Large intestine (tissue), 3 donors: ENCODE measurements at regions not wholly inside any gene's neighbourhood (a gene's known extent, or its start where the extent isn't known, plus 50 kb on each side); places are given as distances from the start of the nearest gene placed in this dataset.

ENCODE experiments used
- DNase-seq, 2 donors: peaks; one replicate each; pipeline versions ENCODE4 v3.0.0 to v3.0.0-alpha.2; 2013
- H3K27ac ChIP-seq: one replicate; pipeline ENCODE4 v1.5.1; 2013; ENCODE audit warnings: low read length
- H3K27me3 ChIP-seq: 2 replicates; pipeline ENCODE4 v1.6.1; 2013; ENCODE audit warnings: low read length; ENCODE audit not compliant: control insufficient read depth, insufficient read depth
- H3K36me3 ChIP-seq: 2 replicates; pipeline ENCODE4 v1.6.1; 2013; ENCODE audit warnings: low read length; ENCODE audit not compliant: control insufficient read depth, insufficient read depth
- H3K4me1 ChIP-seq: one replicate; pipeline ENCODE4 v1.6.1; 2013; ENCODE audit warnings: low read length; ENCODE audit not compliant: control insufficient read depth, insufficient read depth
- H3K4me3 ChIP-seq: one replicate; pipeline ENCODE4 v1.5.1; 2013; ENCODE audit warnings: low read length
- H3K9me3 ChIP-seq: one replicate; pipeline ENCODE4 v1.6.1; 2013; ENCODE audit warnings: mild to moderate bottlenecking, low read depth, low read length, moderate library complexity; ENCODE audit not compliant: control insufficient read depth
- WGBS: methylation state at CpG from one replicate; pipeline ENCODE4 v1.1.5; 2013; ENCODE audit warnings: low lambda C conversion rate; ENCODE audit not compliant: insufficient coverage; 5-methylcytosine and 5-hydroxymethylcytosine counted together

DNA sequence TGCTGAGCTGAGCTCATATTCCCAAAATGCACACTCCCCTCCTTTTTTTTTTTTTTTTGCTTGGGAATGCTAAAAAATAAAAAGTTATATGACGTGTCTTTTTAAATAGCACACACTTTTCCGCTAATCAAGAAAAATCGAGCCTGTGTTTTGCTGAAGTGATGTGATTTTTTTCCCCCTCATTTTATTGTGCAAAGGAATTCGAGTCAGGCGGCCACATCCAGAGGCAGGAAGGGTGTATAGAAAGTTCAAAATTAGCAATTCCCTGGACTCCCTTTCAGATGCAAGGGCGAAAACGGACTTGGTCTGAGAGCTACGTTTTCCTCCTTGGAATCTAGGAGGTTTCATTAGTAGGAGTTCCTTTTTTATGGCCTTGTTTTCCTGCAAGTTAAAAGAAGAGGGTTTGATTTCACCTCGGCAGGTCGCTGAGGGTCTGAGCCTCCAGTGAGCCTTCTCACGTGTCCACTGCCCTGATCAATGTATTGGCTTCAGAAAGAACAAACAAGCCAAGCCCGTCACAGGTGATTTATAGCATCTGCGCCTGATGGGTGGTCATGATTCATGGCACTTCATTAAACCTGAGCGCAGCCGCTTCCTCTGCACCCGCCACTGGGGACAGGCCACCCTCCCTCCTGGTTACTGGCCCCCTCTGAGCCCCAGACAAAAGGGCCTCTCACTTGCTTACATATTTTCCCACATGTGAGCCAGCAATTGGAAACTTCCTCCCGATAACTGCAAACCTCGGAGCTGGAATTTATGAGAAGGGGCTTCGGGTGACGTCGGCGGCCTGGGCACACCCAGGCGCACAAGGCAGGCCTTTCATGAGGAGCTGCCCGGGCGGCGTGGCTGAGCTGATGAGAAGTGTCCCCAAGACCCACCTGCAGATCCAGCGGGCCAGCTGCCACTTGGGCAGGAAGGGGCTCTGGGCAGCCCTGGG, 64.4 kb upstream of the LINC01488 start:
- Histone ChIP-seq H3K9me3 (peaks cover 2% of the 10 kb centered on the region), H3K4me1 (no peaks in the 10 kb centered on the region), H3K27me3 (no peaks in the 10 kb centered on the region), H3K36me3 (no peaks in the 10 kb centered on the region), H3K4me3 (no peak overlapping the region), H3K27ac (no peak overlapping the region)
- DNase-seq = peak; percentile 25 to 31
- WGBS = no CpG with 5 or more reads among the region's 27 CpGs

DNA sequence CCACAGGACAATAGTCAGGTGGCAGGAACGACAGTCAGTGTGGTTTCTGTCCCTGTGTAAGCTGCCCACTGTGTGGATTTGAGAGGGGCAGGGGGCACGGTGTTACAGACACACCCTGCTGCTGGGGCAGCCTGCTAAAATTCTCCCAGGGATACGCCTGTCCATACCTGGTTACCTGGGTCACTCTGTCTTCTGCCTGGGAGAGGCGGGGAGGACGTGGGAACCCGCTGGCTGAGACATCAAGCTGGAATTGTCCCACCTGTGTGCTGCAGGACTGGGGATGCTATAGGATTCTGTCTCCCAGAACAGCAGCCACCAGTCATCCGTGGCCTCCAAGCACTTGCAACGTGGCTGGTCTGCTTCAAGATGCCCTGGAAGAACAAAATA, 63.8 kb upstream of the LINC01488 start:
- no peak overlapping the region for H3K27ac ChIP-seq
- DNase-seq = no peak
- H3K27me3 ChIP-seq = no peaks in the 10 kb centered on the region
- WGBS = no CpG with 5 or more reads among the region's 8 CpGs
- no peaks in the 10 kb centered on the region for H3K4me1 ChIP-seq
- H3K4me3 ChIP-seq = no peak overlapping the region
- no peaks in the 10 kb centered on the region for H3K36me3 ChIP-seq
- H3K9me3 ChIP-seq = peaks cover 2% of the 10 kb centered on the region

DNA sequence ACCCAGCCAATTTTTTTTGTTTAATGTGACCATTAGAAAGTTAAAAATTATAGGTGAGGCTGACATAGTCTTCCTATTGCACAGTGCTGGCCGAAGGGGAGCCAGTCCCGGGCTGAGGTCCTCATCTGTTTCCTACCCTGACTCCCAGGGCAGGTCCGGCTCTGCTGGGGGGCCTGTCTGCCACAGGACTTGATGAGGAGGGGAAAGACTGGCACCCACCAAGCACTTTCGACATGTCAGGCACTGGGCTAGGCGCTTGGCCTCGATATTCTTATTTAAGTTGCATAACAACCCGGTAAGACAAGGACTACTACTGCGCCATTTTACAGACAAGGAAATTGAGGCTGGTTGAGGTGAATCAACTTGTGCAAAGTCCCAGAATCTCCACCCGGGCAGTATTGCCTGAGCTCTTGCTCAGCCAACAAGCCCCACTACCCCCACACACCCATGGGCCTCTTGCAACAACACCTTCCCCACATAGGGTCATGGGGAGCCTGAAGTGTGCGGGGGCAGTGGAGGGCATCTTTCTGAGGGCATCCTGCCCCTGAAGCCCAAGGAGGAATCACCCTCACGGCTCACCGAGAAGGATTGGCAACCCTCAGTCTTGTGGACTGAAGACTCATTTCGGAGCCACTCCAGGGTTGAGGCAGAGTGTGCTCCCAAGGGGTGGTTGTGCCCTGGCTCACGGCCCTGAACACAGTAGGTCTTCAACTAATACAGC, 62.7 kb upstream of the LINC01488 start:
- no CpG with 5 or more reads among the region's 14 CpGs for WGBS
- no peaks in the 10 kb centered on the region for H3K4me1 ChIP-seq
- H3K9me3 ChIP-seq = peaks cover 2% of the 10 kb centered on the region
- DNase-seq = no peak
- no peaks in the 10 kb centered on the region for H3K27me3 ChIP-seq
- no peaks in the 10 kb centered on the region for H3K36me3 ChIP-seq
- no peak overlapping the region for H3K27ac ChIP-seq
- no peak overlapping the region for H3K4me3 ChIP-seq

DNA sequence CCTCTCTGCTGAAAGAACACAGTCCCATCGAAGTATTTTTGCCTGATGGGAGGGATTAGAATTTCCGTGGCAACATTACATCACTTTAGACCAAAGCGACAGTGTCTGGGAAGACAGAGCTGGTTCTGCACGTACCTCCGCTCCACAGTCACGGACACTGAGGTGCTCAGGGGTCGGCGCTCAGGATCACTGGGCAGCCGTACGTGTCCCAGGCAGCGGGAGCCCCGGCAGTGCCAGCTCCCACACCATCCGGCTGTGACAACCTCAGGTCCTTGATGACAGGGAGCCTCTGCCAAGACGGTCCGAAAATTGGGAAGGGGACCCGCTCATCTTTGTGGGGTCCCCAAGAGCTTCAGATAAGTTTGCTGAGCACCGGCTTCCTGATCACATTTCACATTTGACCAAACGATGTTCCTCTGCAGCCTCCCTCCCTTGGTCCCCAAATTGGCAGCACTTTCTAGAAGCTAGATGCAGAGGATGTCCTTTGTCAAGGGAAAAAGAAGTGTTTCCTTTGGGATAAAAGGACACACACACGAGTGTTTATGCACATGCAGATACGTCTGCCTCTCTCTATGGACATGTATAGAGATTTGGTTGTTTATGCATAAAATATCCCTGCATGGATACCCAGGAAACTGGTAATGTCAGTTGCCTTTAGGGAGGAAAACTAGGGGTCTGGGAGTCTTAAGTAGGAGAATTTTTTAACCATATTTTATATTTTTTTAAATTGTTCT, 61.6 kb upstream of the LINC01488 start:
- no peak overlapping the region for H3K4me3 ChIP-seq
- DNase-seq = no peak
- H3K9me3 ChIP-seq = peaks cover 2% of the 10 kb centered on the region
- H3K36me3 ChIP-seq = no peaks in the 10 kb centered on the region
- H3K27me3 ChIP-seq = no peaks in the 10 kb centered on the region
- H3K27ac ChIP-seq = no peak overlapping the region
- 53% methylated on average over 3 of the region's 20 CpGs for WGBS
- H3K4me1 ChIP-seq = no peaks in the 10 kb centered on the region

DNA sequence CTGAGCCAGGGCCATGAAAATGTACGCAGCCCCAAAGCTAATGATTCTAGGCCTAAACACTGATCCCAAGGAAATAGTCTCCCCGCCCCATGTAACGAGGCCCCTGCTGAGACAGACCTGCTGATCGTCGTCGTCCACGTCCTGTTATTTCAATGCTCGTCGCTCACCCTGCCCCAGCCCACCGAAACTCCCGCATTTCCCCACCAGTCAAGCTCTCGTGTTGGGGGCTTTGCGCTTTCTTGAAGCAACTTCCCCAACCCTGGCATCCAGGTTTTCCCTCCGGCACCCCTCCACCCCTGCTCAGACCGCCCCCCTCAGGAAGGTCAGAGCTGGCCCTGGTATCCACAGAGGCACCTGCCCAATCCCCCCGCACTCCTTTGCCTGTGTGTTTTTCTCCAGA, 58.8 kb upstream of the LINC01488 start:
- no peak for DNase-seq
- WGBS = no CpG with 5 or more reads among the region's 16 CpGs
- Histone ChIP-seq H3K4me3 (no peak overlapping the region), H3K36me3 (no peaks in the 10 kb centered on the region), H3K4me1 (no peaks in the 10 kb centered on the region), H3K27me3 (no peaks in the 10 kb centered on the region), H3K9me3 (peaks cover 2% of the 10 kb centered on the region), H3K27ac (no peak overlapping the region)

DNA sequence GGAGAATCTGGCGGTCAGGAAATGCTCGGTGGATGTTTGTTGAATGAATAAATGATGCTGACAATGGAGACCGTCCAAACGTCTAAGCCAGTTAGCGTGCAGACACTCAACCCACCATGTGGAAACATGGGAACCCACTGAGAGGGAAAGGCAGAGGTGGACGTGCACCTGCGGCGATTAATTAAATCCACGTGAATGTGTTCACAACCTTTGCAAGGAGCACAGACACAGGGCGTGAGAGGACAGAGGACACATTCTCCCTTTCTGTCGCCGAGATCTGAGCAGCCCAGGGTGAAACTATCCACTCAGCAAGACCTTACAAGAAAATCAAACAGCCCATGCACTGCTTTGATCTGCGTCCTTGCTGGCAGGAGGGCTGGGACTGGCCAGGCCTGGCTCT, 58.3 kb upstream of the LINC01488 start:
- Histone ChIP-seq H3K4me1 (no peaks in the 10 kb centered on the region), H3K9me3 (peaks cover 2% of the 10 kb centered on the region), H3K27ac (no peak overlapping the region), H3K27me3 (no peaks in the 10 kb centered on the region), H3K4me3 (no peak overlapping the region), H3K36me3 (no peaks in the 10 kb centered on the region)
- 100% methylated on average over 1 of the region's 13 CpGs for WGBS
- DNase-seq = no peak

DNA sequence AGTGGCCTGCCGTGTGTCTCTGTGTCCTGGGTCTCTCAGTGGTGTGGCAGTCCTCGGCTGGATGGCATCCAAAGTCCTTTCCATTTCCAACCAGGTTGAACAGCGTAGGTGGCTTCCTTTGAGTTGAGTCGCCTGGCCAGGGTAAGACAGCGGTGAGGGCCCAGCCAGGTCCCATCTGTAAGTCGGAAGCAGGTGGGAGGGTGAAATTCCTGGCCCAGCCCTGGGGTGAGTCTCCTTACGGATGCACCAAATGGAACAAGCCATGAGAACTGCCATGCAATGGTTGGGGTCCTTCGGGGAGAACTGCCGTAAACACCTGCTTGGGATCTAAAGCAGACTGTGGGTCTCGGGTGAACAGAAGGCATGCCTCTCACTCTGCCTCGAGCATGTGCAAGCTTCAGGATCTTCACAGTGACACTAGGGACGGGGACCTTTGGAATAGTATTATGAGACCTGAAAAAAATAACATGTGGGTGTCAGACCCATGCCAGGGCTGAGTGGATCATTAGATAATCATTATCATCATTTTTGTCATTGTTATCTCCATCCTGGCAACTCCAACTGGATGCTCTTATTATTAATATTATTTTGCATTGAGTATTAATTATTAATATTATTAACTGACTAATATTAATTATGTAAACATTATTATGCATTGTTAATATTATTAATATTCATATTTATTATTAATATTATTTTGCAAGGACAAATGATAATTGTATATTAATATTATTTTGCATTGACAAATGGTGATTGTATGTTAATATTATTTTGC, 57.7 kb upstream of the LINC01488 start:
- H3K4me1 ChIP-seq = no peaks in the 10 kb centered on the region
- no peak overlapping the region for H3K27ac ChIP-seq
- DNase-seq = no peak
- no peaks in the 10 kb centered on the region for H3K36me3 ChIP-seq
- no peaks in the 10 kb centered on the region for H3K27me3 ChIP-seq
- WGBS = no CpG with 5 or more reads among the region's 12 CpGs
- H3K9me3 ChIP-seq = peaks cover 2% of the 10 kb centered on the region
- no peak overlapping the region for H3K4me3 ChIP-seq

DNA sequence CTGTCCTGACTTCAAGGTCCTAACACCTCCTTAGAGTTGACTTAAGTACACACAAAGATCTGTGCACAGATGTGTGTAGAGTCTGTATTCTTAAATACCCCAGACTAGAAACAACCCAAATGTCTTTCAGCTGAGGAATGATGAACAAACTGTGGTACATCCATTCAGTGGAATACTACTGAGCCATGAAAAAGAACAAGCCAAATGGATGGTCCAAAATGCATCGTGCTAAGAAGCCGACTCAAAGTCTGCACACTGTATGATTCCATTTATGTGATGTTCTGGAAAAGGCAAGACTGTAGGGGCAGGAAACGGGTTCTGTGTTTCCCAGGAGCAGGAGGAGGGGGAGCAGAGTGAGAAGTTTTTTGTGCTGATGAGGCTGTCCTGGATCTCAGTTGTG, 56.7 kb upstream of the LINC01488 start:
- Histone ChIP-seq H3K27ac (no peak overlapping the region), H3K4me1 (no peaks in the 10 kb centered on the region), H3K36me3 (no peaks in the 10 kb centered on the region), H3K27me3 (no peaks in the 10 kb centered on the region), H3K4me3 (no peak overlapping the region), H3K9me3 (peaks cover under 1% of the 10 kb centered on the region)
- no peak for DNase-seq
- WGBS = no CpG with 5 or more reads among the region's 3 CpGs

DNA sequence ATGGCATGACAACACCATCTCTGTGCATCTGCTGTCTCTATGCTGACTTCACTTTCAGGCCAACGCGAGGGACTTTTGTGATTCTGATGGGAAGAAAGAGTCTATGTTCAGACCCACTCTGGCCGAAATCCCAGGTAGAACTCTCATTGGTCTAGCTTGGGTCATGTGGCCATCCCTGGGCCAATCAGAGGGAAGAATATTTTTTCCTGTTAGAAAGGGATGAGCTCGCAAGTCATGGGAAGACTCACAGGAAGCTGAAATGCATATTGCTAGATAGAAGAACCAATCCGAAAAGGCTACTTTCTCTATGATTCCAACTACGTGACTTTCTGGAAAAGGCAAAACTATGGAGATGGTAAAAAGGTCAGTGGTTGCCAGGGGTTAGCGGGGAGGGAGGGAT, 56.0 kb upstream of the LINC01488 start:
- H3K9me3 ChIP-seq = no peaks in the 10 kb centered on the region
- H3K27ac ChIP-seq = no peak overlapping the region
- H3K4me1 ChIP-seq = no peaks in the 10 kb centered on the region
- no peak overlapping the region for H3K4me3 ChIP-seq
- no peaks in the 10 kb centered on the region for H3K27me3 ChIP-seq
- WGBS = no CpG with 5 or more reads among the region's 7 CpGs
- H3K36me3 ChIP-seq = no peaks in the 10 kb centered on the region
- no peak for DNase-seq
